Mucosa of stomach (tissue), 1 donor: ENCODE measurements at regions not wholly inside any gene's neighbourhood (a gene's known extent, or its start where the extent isn't known, plus 50 kb on each side); places are given as distances from the start of the nearest gene placed in this dataset.

Experiments used
- H3K27me3 ChIP-seq: one replicate; pipeline ENCODE4 v1.7.0; 2013; ENCODE audit warnings: mild to moderate bottlenecking, low read length; ENCODE audit not compliant: control insufficient read depth, insufficient read depth
- H3K36me3 ChIP-seq: one replicate; pipeline ENCODE4 v1.7.0; 2013; ENCODE audit warnings: low read length; ENCODE audit not compliant: control insufficient read depth, insufficient read depth
- H3K4me1 ChIP-seq: one replicate; pipeline ENCODE4 v1.7.0; 2013; ENCODE audit warnings: mild to moderate bottlenecking, low read length; ENCODE audit not compliant: control insufficient read depth, insufficient read depth
- H3K4me3 ChIP-seq: one replicate; pipeline ENCODE4 v1.7.0; 2013; ENCODE audit warnings: low read length
- H3K9ac ChIP-seq: one replicate; pipeline ENCODE4 v1.7.0; 2013; ENCODE audit warnings: mild to moderate bottlenecking, low read length, moderate library complexity
- H3K9me3 ChIP-seq: one replicate; pipeline ENCODE4 v1.7.0; 2013; ENCODE audit warnings: mild to moderate bottlenecking, low read length, moderate library complexity; ENCODE audit not compliant: control insufficient read depth
- donor health status: Pancreatic carcinoma.

GRCh38 chr12:124449623-124450375 is 117.6 kb downstream of the NCOR2 start:
- no peaks in the 10 kb centered on the region for H3K9me3 ChIP-seq
- no peak overlapping the region for H3K9ac ChIP-seq
- no peaks in the 10 kb centered on the region for H3K36me3 ChIP-seq
- H3K27me3 ChIP-seq: no peaks in the 10 kb centered on the region
- no peak overlapping the region for H3K4me3 ChIP-seq
- peaks cover 22% of the 10 kb centered on the region for H3K4me1 ChIP-seq

GRCh38 chr12:124448955-124449622 is 118.3 kb downstream of the NCOR2 start:
- Histone ChIP-seq H3K9me3 (no peaks in the 10 kb centered on the region), H3K4me3 (no peak overlapping the region), H3K4me1 (peaks cover 16% of the 10 kb centered on the region), H3K36me3 (no peaks in the 10 kb centered on the region), H3K9ac (no peak overlapping the region), H3K27me3 (no peaks in the 10 kb centered on the region)

GRCh38 chr12:124448241-124448954 is 119.0 kb downstream of the NCOR2 start:
- Histone ChIP-seq H3K4me3 (no peak overlapping the region), H3K27me3 (no peaks in the 10 kb centered on the region), H3K36me3 (no peaks in the 10 kb centered on the region), H3K9me3 (no peaks in the 10 kb centered on the region), H3K4me1 (peaks cover 9% of the 10 kb centered on the region), H3K9ac (no peak overlapping the region)

- no peaks in the 10 kb centered on the region for H3K36me3 ChIP-seq
- H3K27me3 ChIP-seq: no peaks in the 10 kb centered on the region
- H3K9ac ChIP-seq: no peak overlapping the region
- no peaks in the 10 kb centered on the region for H3K4me1 ChIP-seq
- H3K4me3 ChIP-seq: no peak overlapping the region
- H3K9me3 ChIP-seq: no peaks in the 10 kb centered on the region
Observed at GRCh38 chr12:124446364-124446763, 121.0 kb downstream of the NCOR2 start.

GRCh38 chr12:124445826-124446225 is 121.6 kb downstream of the NCOR2 start:
- H3K27me3 ChIP-seq: no peaks in the 10 kb centered on the region
- H3K4me3 ChIP-seq: no peak overlapping the region
- H3K9ac ChIP-seq: no peak overlapping the region
- no peaks in the 10 kb centered on the region for H3K9me3 ChIP-seq
- H3K4me1 ChIP-seq: no peaks in the 10 kb centered on the region
- no peaks in the 10 kb centered on the region for H3K36me3 ChIP-seq

- H3K9ac ChIP-seq: no peak overlapping the region
- no peaks in the 10 kb centered on the region for H3K4me1 ChIP-seq
- no peaks in the 10 kb centered on the region for H3K9me3 ChIP-seq
- no peaks in the 10 kb centered on the region for H3K36me3 ChIP-seq
- no peaks in the 10 kb centered on the region for H3K27me3 ChIP-seq
- H3K4me3 ChIP-seq: no peak overlapping the region
Observed at GRCh38 chr12:124445121-124445718, 122.2 kb downstream of the NCOR2 start.

GRCh38 chr12:124443931-124444712 is 123.3 kb downstream of the NCOR2 start:
- Histone ChIP-seq H3K36me3 (no peaks in the 10 kb centered on the region), H3K27me3 (no peaks in the 10 kb centered on the region), H3K9ac (no peak overlapping the region), H3K9me3 (no peaks in the 10 kb centered on the region), H3K4me1 (peaks cover 3% of the 10 kb centered on the region), H3K4me3 (no peak overlapping the region)

GRCh38 chr12:124442772-124443445 is 124.5 kb downstream of the NCOR2 start:
- H3K9ac ChIP-seq: no peak overlapping the region
- peaks cover 9% of the 10 kb centered on the region for H3K4me1 ChIP-seq
- H3K27me3 ChIP-seq: no peaks in the 10 kb centered on the region
- H3K9me3 ChIP-seq: no peaks in the 10 kb centered on the region
- no peaks in the 10 kb centered on the region for H3K36me3 ChIP-seq
- H3K4me3 ChIP-seq: no peak overlapping the region

GRCh38 chr12:124442281-124442680 is 125.1 kb downstream of the NCOR2 start:
- no peaks in the 10 kb centered on the region for H3K9me3 ChIP-seq
- peaks cover 9% of the 10 kb centered on the region for H3K4me1 ChIP-seq
- no peaks in the 10 kb centered on the region for H3K27me3 ChIP-seq
- no peak overlapping the region for H3K9ac ChIP-seq
- H3K4me3 ChIP-seq: no peak overlapping the region
- no peaks in the 10 kb centered on the region for H3K36me3 ChIP-seq

GRCh38 chr12:124441443-124442194 is 125.8 kb downstream of the NCOR2 start:
- H3K27me3 ChIP-seq: no peaks in the 10 kb centered on the region
- no peaks in the 10 kb centered on the region for H3K36me3 ChIP-seq
- no peaks in the 10 kb centered on the region for H3K9me3 ChIP-seq
- peaks cover 9% of the 10 kb centered on the region for H3K4me1 ChIP-seq
- no peak overlapping the region for H3K4me3 ChIP-seq
- no peak overlapping the region for H3K9ac ChIP-seq
